Dendritic cell treated with granulocyte-macrophage colony-stimulating factor and Interleukin-4, amounts not matched to agents 40 ng/mL and 50 ng/mL, for 4 days (primary cell): ENCODE measurements at regions not wholly inside any gene's neighbourhood (a gene's known extent, or its start where the extent isn't known, plus 50 kb on each side); places are given as distances from the start of the nearest gene placed in this dataset.
"Not testable (repeated sequence)": the region's sequence is repeated elsewhere in the genome, so short reads cannot be mapped to it uniquely, and the experiment has no call there.

Experiments used
- H3K27ac Mint-ChIP-seq: one replicate; pipeline ENCODE4 v1.8.0; 2022; ENCODE audit warnings: mild to moderate bottlenecking, mixed read lengths
- H3K27me3 Mint-ChIP-seq: one replicate; pipeline ENCODE4 v1.8.0; 2022; ENCODE audit warnings: mild to moderate bottlenecking, mixed read lengths
- H3K36me3 Mint-ChIP-seq: one replicate; pipeline ENCODE4 v1.8.0; 2022; ENCODE audit warnings: low read depth, mixed read lengths
- H3K4me1 Mint-ChIP-seq: one replicate; pipeline ENCODE4 v1.8.0; 2022; ENCODE audit warnings: low read depth, mixed read lengths
- H3K4me3 Mint-ChIP-seq: one replicate; pipeline ENCODE4 v1.8.0; 2022; ENCODE audit warnings: mild to moderate bottlenecking, moderate library complexity, mixed read lengths
- H3K9me3 Mint-ChIP-seq: one replicate; pipeline ENCODE4 v1.8.0; 2022; ENCODE audit warnings: mixed read lengths
- intact Hi-C: fragments of 100-400 bp; cut with micrococcal nuclease; formaldehyde crosslinking; loops from one replicate; pipeline ENCODE4 v1.15.0; 2022

DNA sequence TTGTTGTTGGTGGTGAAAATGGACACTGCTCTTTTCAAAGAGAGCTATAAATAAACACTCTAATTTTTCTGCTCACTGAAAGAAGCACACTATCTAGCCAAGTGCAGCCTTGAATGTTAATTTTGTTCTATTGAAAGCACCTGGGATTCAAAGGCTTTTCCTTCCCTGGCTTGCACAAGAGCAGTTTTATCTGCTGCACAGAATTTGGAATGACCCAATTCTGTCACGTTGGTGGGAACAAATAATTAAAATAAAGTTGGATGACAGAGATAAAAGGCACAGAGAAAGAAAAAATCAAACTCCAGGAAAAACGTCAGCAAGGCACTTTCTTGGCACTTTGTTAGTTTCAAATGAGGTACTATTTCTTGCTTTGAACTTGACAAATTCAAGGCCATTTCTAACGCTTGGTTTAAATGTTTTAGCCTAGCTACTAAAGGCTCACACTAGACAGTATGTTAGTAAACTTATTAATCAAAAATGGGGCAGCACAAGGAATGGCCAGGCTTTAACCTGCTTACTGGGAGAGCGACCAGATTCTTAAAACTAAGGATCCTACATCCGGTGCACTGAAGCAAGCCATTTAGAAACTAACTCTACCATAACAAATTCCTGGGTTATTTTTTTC is 145.5 kb upstream of the ARG1 start:
- H3K9me3 Mint-ChIP-seq, result no peaks in the 10 kb centered on the region

DNA sequence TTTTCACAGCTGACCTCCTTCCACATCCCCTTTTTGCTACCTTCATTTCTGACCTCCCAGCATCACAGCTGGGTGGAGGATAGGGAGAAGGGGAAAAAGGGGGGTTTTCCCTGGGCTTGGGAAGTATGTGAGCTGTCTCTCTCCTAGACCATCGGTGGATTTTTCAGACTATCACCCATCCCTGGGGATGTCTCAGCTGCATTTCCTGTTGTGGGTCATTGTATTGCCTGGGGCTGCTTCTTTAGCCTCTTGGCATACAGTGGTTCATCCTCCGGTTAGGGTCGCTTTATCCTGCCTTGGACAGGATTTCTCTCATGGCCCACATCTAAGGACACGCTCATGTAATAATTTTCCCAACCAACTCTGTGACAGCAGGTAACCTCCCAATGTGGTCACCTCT is 142.5 kb upstream of the ARG1 start:
- Mint-ChIP-seq H3K27ac (no peak overlapping the region), H3K27me3 (no peaks in the 10 kb centered on the region), H3K4me1 (no peaks in the 10 kb centered on the region), H3K9me3 (peaks cover 24% of the 10 kb centered on the region), H3K36me3 (no peaks in the 10 kb centered on the region), H3K4me3 (no peak overlapping the region)
- intact Hi-C loops, result no loop called here

More for the DNA sequence above, 145.5 kb upstream of the ARG1 start:
- Mint-ChIP-seq H3K27ac (no peak overlapping the region), H3K36me3 (no peaks in the 10 kb centered on the region), H3K4me3 (no peak overlapping the region), H3K4me1 (no peaks in the 10 kb centered on the region), H3K27me3 (no peaks in the 10 kb centered on the region)
- intact Hi-C loops, result no loop called here

DNA sequence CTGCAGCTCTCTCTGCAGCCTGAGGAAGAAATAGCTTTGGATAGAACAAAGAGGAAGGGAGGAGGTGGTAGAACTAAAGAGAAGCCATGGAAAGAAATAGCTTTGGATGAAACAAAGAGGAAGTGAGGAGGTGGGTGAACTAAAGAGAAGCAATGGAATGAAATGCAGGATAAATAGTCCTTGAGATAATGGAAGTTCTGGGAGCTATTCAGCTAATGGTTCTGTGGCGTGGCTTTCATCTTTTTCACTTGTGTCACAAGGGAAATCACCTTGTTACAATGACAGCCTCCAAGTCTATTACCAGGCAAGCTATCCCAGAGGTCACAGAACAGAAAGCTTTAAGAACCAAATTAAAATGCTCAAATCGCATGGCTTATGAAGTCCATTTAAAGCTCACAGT is 141.3 kb upstream of the ARG1 start:
- no peaks in the 10 kb centered on the region for H3K4me1 Mint-ChIP-seq
- no peaks in the 10 kb centered on the region for H3K27me3 Mint-ChIP-seq
- H3K36me3 Mint-ChIP-seq, result no peaks in the 10 kb centered on the region
- no peak overlapping the region for H3K27ac Mint-ChIP-seq
- intact Hi-C loops, result no loop called here
- peaks cover 34% of the 10 kb centered on the region for H3K9me3 Mint-ChIP-seq
- no peak overlapping the region for H3K4me3 Mint-ChIP-seq

DNA sequence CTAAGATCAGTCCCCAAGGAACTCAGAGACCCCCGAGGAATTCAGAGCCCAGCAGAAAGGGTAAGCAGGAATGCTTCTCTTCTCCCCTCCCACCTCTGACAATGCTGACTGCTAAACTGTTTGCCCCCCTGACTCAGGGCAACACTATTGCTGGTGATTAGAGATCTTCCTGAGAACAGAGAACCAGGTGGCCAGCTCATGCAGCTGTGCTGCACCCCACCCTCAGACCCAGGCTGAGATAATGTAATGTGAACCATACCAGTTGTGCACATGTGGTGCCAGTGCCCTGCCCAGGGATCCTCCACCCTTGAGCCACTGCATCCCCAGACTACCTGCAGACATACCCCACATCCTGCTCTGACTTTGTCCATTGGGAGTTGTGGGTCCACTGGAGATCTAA is 139.1 kb upstream of the ARG1 start:
- peaks cover 34% of the 10 kb centered on the region for H3K9me3 Mint-ChIP-seq
- no peak overlapping the region for H3K4me3 Mint-ChIP-seq
- H3K36me3 Mint-ChIP-seq, result no peaks in the 10 kb centered on the region
- H3K4me1 Mint-ChIP-seq, result no peaks in the 10 kb centered on the region
- H3K27me3 Mint-ChIP-seq, result no peaks in the 10 kb centered on the region
- no peak overlapping the region for H3K27ac Mint-ChIP-seq
- intact Hi-C loops, result no loop called here

DNA sequence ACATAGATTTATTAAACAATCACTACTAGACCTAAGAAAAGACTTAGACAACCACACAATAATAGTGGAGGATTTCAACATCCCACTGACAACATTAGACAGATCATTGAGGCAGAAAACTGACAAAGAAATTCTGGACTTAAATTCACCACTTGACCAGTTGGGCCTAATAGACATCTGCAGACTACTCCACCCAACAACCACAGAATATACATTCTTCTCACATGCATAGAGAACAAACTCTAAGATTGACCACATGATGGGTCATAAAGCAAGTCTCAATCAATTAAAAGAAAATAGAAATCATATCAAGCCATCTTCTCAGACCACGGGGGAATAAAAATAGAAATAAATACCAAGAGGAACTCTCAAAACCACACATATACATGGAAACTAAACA is 136.7 kb upstream of the ARG1 start:
- no peaks in the 10 kb centered on the region for H3K27me3 Mint-ChIP-seq
- peaks cover 34% of the 10 kb centered on the region for H3K9me3 Mint-ChIP-seq
- no peaks in the 10 kb centered on the region for H3K36me3 Mint-ChIP-seq
- intact Hi-C loops, result no loop called here
- no peak overlapping the region for H3K27ac Mint-ChIP-seq
- H3K4me1 Mint-ChIP-seq, result no peaks in the 10 kb centered on the region
- no peak overlapping the region for H3K4me3 Mint-ChIP-seq

DNA sequence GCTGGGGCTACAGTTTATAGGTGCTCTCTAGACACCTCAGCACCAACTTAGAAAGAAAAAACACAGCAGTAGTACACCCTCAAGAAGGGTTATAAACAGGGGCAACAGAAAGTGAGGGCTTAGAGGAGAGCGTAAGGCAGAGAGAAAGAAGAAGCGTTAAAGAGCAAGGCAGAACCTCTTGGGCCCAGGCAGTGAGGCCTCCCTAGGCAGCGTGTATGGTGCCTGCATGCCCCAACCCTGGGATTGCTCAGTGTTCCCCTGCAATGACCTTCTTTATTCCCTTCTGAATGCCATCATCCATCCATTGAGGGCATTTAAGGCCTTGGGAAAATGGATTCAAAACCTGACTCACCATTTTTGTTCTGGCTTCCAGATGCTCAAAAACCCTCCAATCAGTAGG is 130.0 kb upstream of the ARG1 start:
- intact Hi-C loops, result no loop called here
- H3K4me1 Mint-ChIP-seq, result peaks cover 5% of the 10 kb centered on the region
- H3K27ac Mint-ChIP-seq, result no peak overlapping the region
- no peaks in the 10 kb centered on the region for H3K36me3 Mint-ChIP-seq
- H3K27me3 Mint-ChIP-seq, result no peaks in the 10 kb centered on the region
- H3K4me3 Mint-ChIP-seq, result no peak overlapping the region
- H3K9me3 Mint-ChIP-seq, result no peaks in the 10 kb centered on the region

DNA sequence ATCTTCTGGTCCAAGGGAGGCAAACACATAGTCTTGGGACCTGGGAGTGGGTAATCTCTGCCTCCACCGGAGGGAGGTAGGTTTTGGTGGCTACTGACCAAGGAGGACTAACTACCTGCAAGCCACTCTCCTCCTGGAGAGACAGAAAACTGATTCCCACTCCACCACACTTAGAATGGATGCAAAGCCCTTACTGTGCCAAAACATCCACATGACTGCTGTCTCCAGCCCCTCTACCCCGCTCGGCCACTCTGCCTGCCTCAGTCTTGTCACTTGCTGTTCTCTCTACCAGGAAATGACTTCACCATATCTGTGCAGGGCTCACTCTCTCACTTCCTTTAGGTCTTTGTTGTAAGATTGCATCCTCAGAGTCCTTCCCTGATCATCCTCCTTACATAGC is 129.5 kb upstream of the ARG1 start:
- no peak overlapping the region for H3K4me3 Mint-ChIP-seq
- no peak overlapping the region for H3K27ac Mint-ChIP-seq
- intact Hi-C loops, result no loop called here
- H3K9me3 Mint-ChIP-seq, result no peaks in the 10 kb centered on the region
- H3K4me1 Mint-ChIP-seq, result peaks cover 5% of the 10 kb centered on the region
- no peaks in the 10 kb centered on the region for H3K27me3 Mint-ChIP-seq
- H3K36me3 Mint-ChIP-seq, result no peaks in the 10 kb centered on the region

DNA sequence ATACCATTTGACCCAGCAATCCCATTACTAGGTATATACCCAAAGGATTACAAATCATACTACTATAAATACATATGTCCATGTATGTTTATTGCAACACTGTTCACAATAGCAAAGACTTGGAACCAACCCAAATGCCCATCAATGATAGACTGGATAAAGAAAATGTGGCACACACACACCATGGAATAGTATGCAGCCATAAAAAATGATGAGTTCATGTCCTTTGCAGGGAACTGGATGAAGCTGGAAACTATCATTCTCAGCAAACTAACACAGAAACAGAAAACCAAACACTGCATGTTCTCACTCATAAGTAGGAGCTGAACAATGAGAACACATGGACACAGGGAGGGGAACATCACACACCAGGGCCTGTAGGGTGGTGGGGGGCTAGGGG is 127.7 kb upstream of the ARG1 start:
- H3K9me3 Mint-ChIP-seq, H3K4me1 Mint-ChIP-seq, H3K27me3 Mint-ChIP-seq, H3K36me3 Mint-ChIP-seq, H3K4me3 Mint-ChIP-seq, H3K27ac Mint-ChIP-seq, intact Hi-C loops: not testable (repeated sequence)

DNA sequence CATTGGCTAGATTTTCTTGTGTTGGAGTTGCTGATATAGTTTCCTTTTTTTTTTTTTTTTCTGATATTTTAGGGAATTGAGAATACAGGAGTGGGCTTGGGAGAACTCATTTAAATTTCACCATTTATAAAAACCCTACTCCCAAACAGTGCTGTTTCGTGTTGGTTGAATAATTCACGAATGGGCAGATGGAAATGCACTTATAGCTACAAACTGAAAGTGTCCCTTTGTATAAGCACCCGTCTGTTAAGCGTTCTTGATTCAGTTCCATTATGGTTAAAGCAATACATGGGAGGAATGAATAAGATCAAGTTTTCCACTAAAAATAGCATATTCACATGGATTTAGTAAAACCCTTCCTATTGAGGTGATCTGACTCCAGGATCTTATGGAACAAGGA is 122.2 kb upstream of the ARG1 start:
- H3K4me1 Mint-ChIP-seq, result no peaks in the 10 kb centered on the region
- H3K9me3 Mint-ChIP-seq, result no peaks in the 10 kb centered on the region
- H3K36me3 Mint-ChIP-seq, result no peaks in the 10 kb centered on the region
- intact Hi-C loops, result no loop called here
- no peaks in the 10 kb centered on the region for H3K27me3 Mint-ChIP-seq
- no peak overlapping the region for H3K4me3 Mint-ChIP-seq
- no peak overlapping the region for H3K27ac Mint-ChIP-seq

DNA sequence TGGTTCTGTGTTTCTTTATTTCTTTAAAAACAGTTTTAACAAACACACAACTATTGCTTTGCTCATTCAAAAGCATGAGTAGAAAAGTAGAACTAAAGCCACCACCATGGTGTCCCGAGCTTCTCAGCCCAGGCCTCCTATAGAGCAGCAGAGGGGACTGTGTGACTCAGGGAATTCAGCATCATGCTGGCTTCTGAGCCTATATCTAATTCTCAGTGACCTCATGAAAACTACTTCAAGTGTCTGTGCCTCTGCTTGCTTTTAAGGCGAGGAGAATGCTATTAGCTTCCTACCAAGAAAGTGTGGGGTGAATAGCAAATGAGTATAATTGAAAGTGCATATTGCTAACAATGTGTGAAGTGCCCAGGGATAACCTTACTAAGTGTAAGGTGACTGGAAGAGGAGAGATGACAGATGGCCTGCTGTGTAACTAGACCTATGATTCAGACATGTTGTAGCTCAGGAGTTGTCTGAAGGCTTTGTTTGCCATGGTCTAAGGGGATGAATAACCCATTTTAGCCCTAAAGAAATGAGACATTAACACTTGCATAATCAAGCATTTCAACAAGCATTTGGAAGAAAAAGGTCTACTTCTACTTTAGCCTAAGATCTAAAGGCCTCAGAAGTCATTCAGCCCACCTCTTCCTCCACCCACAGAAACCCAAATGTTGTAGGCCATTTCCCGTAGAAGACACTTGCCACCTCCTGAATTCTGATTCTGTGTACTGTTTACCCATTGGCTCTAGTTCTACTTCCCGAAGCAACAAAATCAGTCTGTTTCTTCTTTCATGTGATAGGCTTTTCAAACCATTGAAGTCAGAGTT is 121.5 kb upstream of the ARG1 start:
- intact Hi-C loops, result no loop called here
- Mint-ChIP-seq H3K4me3 (no peak overlapping the region), H3K27ac (no peak overlapping the region), H3K36me3 (no peaks in the 10 kb centered on the region), H3K9me3 (no peaks in the 10 kb centered on the region), H3K4me1 (no peaks in the 10 kb centered on the region), H3K27me3 (no peaks in the 10 kb centered on the region)

DNA sequence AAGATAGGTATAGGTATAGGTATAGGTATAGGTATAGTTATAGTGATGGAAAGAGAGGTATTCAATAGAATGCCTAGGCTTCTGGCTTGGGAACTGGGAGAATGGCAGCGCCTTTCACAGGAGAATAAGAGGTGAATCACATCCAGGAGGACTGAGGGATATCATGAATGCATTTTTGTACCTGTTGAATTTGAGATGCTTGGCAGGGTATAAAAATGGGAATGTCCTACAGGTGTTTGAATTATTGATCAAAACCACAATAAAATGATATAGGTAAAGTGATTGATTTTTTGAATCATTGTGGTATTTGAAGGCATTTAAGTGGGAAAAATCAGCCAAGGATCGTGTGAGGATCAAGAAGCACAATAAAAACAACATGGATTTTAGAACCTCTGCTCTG is 119.2 kb upstream of the ARG1 start:
- Mint-ChIP-seq H3K4me1 (no peaks in the 10 kb centered on the region), H3K4me3 (no peak overlapping the region), H3K27me3 (no peaks in the 10 kb centered on the region), H3K36me3 (no peaks in the 10 kb centered on the region), H3K9me3 (no peaks in the 10 kb centered on the region), H3K27ac (no peak overlapping the region)
- intact Hi-C loops, result no loop called here

DNA sequence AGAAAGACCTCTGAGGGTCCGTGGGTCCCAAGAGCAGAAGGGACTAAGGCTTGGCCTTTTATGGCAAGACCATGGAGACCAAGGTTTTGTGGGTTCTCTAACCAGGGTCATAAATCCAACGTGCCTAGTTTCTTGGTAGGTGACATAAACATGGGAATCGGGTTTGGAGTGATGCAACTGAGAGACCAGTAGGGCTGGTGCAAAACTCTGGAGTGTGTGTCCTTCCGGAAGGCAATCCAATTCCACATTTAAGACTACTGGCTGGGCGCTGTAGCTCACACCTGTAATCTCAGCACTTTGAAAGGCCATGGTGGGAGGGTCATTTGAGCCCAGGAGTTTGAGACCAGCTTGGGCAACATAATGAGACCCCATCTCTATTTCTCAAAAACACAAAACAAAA is 116.5 kb upstream of the ARG1 start:
- H3K4me3 Mint-ChIP-seq, result no peak overlapping the region
- no peaks in the 10 kb centered on the region for H3K27me3 Mint-ChIP-seq
- H3K4me1 Mint-ChIP-seq, result no peaks in the 10 kb centered on the region
- no peaks in the 10 kb centered on the region for H3K9me3 Mint-ChIP-seq
- H3K27ac Mint-ChIP-seq, result no peak overlapping the region
- intact Hi-C loops, result no loop called here
- no peaks in the 10 kb centered on the region for H3K36me3 Mint-ChIP-seq

DNA sequence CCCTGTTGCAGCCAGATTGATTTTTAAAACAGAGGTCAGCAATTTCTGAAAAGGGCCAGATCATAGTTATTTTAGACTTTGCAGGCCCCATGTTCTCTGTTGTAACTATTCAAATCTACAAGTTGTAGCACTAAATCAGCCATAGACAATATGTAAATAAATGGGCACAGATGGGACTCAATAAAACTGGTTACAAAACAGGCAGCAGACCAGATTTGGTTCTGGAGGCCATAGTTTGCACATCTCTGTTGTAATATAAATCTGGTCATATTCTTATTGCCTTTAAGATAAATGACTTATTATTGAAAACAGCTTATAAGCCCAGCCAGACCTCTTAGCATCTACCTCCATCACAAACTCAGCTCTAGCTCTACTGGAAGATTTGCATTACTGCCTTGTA is 114.0 kb upstream of the ARG1 start:
- Mint-ChIP-seq H3K36me3 (no peaks in the 10 kb centered on the region), H3K27ac (no peak overlapping the region), H3K9me3 (no peaks in the 10 kb centered on the region), H3K27me3 (no peaks in the 10 kb centered on the region), H3K4me1 (no peaks in the 10 kb centered on the region), H3K4me3 (no peak overlapping the region)
- intact Hi-C loops, result no loop called here

DNA sequence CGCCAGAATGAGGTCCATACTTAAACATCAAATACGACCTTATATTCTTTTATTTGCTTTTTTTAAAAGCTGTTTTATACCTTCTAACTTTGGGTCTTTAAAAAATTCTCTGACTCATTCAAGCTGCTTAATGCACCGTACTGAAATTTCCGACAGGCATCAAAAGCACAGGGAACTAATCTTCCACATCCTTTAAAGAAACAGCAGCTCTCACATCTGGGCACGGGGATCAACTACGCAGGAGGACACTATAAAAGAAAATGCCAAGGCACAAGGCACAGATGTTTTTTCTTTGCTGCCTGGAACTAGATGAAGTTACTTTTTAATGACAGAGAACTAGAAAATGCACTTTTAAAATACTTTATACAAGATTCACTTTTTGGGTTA is 112.4 kb upstream of the ARG1 start:
- Mint-ChIP-seq H3K9me3 (no peaks in the 10 kb centered on the region), H3K36me3 (no peaks in the 10 kb centered on the region), H3K27me3 (no peaks in the 10 kb centered on the region), H3K4me1 (no peaks in the 10 kb centered on the region), H3K4me3 (no peak overlapping the region), H3K27ac (no peak overlapping the region)
- intact Hi-C loops, result no loop called here

DNA sequence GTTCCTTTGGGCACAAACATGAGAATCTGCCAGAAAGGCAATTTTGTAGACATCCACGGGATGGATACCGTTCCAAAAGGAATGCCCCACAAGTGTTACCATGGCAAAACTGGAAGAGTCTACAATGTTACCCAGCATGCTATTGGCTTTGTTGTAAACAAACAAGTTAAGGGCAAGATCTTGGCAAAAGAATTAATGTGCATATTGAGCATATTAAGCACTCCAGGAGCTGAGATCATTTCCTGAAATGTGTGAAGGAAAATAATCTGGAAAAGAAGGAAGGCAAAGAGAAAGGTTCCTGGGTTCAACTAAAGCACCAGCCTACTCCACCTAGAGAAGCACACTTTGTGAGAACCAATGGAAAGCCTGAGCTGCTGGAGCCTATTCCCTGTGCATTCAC is 103.9 kb upstream of the ARG1 start:
- H3K4me1 Mint-ChIP-seq, result no peaks in the 10 kb centered on the region
- H3K9me3 Mint-ChIP-seq, result peaks cover 5% of the 10 kb centered on the region
- no peak overlapping the region for H3K27ac Mint-ChIP-seq
- no peaks in the 10 kb centered on the region for H3K27me3 Mint-ChIP-seq
- no peaks in the 10 kb centered on the region for H3K36me3 Mint-ChIP-seq
- intact Hi-C loops, result no loop called here
- no peak overlapping the region for H3K4me3 Mint-ChIP-seq
